ENCODE measurements at regions not wholly inside any gene's neighbourhood (a gene's known extent, or its start where the extent isn't known, plus 50 kb on each side); places are given as distances from the start of the nearest gene placed in this dataset.

GRCh38 chr4:175514174-175514573 lies 297.9 kb downstream of the GPM6A start:
- TF ChIP-seq CTCF (IDR thresholded peaks at IDR 0.05; ENCODE audit: insufficient read depth, low read depth, low read length) (no peak), EZH2 (IDR thresholded peaks at IDR 0.05; ENCODE audit: insufficient read depth, low read length) (no peak)
